ENCODE measurements at regions not wholly inside any gene's neighbourhood (a gene's known extent, or its start where the extent isn't known, plus 50 kb on each side); places are given as distances from the start of the nearest gene placed in this dataset.

DNA sequence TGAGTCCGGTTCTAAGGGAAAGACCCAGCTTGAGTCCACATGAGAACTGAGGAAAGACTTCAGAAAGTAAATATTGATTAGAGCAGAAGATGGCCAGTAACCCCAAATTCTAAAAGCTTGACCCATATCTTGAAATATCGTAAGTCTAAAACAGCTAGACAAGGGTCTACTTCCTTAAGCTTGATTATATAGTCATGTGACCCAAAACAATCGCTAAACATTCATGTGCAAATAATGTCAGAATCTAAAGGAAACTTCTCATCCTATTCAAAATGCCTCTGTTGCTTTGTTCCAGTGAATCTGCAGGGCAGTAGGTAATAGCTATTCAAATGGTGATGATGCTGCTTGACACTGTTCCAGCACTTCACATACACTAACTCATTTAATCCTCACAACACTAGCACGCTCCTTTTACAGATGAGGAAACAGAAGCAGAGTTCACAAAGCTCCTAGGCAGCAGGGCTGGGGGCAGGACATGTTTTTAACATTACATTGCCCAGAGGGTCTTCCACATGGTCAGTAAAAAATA lies 52.6 kb downstream of the TCF20 start:
- H3K27me3 Mint-ChIP-seq (ENCODE audit: low read depth), result no peaks in the 10 kb centered on the region
- H3K9me3 Mint-ChIP-seq, result no peaks in the 10 kb centered on the region
- H3K4me3 Mint-ChIP-seq, result no peak overlapping the region
- peaks cover 19% of the 10 kb centered on the region for H3K36me3 Mint-ChIP-seq (ENCODE audit: low read depth)
- peaks cover 27% of the 10 kb centered on the region for H3K4me1 Mint-ChIP-seq (ENCODE audit: low read depth)
- H3K27ac Mint-ChIP-seq, result peak overlapping the region; percentile 78
- no peak for DNase-seq (ENCODE audit: low spot score)

DNA sequence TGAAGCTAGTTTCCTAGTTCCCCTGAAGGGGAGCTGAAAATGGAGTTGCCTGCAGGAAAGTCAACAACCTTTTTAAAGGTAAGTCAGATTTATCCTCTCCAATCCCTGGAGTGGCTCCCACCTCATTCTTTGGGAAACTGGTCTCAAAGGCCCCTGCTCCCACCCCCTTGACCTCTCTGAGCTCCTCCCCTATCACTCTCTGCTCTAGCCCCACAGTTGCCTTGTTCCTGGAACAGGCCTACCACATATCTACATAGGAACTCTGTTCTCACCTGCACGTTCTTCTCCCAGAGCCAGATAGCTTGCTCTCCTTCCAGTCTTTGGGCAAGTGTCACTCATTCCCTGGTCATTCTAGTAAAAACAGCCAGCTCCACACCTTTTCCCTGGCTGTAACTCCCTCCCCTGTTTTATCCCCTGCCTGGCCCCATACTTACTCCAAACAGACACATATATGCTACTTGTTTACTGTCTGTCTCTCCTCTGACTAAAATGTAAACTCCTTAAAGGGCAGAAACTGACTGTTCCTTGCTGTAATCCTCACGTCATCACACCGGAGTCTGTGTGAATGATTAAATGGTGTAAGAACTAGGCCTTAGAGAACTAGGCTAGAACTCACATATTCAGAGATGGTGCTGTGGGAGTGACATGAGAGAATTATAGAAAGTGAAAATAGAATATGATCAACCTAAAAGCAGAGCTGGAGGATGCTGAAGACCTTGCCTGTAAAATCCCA lies 53.3 kb downstream of the TCF20 start:
- Mint-ChIP-seq H3K9me3 (no peaks in the 10 kb centered on the region), H3K27me3 (ENCODE audit: low read depth) (no peaks in the 10 kb centered on the region), H3K4me3 (peak overlapping the region; percentile 40), H3K36me3 (ENCODE audit: low read depth) (peaks cover 19% of the 10 kb centered on the region), H3K27ac (peak overlapping the region; percentile 78), H3K4me1 (ENCODE audit: low read depth) (peaks cover 21% of the 10 kb centered on the region)
- DNase-seq (ENCODE audit: low spot score), result peak; percentile 29

- Mint-ChIP-seq H3K9me3 (no peaks in the 10 kb centered on the region), H3K27ac (no peak overlapping the region), H3K4me3 (no peak overlapping the region), H3K27me3 (ENCODE audit: low read depth) (no peaks in the 10 kb centered on the region), H3K4me1 (ENCODE audit: low read depth) (peaks cover 19% of the 10 kb centered on the region), H3K36me3 (ENCODE audit: low read depth) (peaks cover 36% of the 10 kb centered on the region)
- no peak for DNase-seq (ENCODE audit: low spot score)
Measured at GRCh38 chr22:42214633-42215415, 55.6 kb downstream of the TCF20 start.

GRCh38 chr22:42208362-42208761 lies 62.1 kb downstream of the TCF20 start:
- Mint-ChIP-seq H3K4me1 (ENCODE audit: low read depth) (peaks cover 30% of the 10 kb centered on the region), H3K36me3 (ENCODE audit: low read depth) (peaks cover 52% of the 10 kb centered on the region), H3K4me3 (peak overlapping the region; percentile 8), H3K27ac (peak overlapping the region; percentile 62), H3K9me3 (no peaks in the 10 kb centered on the region), H3K27me3 (ENCODE audit: low read depth) (no peaks in the 10 kb centered on the region)
- no peak for DNase-seq (ENCODE audit: low spot score)

GRCh38 chr22:42207918-42208317 lies 62.5 kb downstream of the TCF20 start:
- Mint-ChIP-seq H3K36me3 (ENCODE audit: low read depth) (peaks cover 55% of the 10 kb centered on the region), H3K27me3 (ENCODE audit: low read depth) (no peaks in the 10 kb centered on the region), H3K27ac (peak overlapping the region; percentile 22), H3K4me1 (ENCODE audit: low read depth) (peaks cover 34% of the 10 kb centered on the region), H3K9me3 (no peaks in the 10 kb centered on the region), H3K4me3 (peak overlapping the region; percentile 8)
- no peak for DNase-seq (ENCODE audit: low spot score)

- Mint-ChIP-seq H3K4me3 (peak overlapping the region; percentile 44), H3K27me3 (ENCODE audit: low read depth) (no peaks in the 10 kb centered on the region), H3K4me1 (ENCODE audit: low read depth) (peaks cover 42% of the 10 kb centered on the region), H3K36me3 (ENCODE audit: low read depth) (peaks cover 51% of the 10 kb centered on the region), H3K9me3 (peaks cover 4% of the 10 kb centered on the region), H3K27ac (peak overlapping the region; percentile 88)
- no peak for DNase-seq (ENCODE audit: low spot score)
Measured at GRCh38 chr22:42203609-42204008, 66.8 kb downstream of the TCF20 start.

GRCh38 chr22:42202669-42203068 lies 67.8 kb downstream of the TCF20 start:
- Mint-ChIP-seq H3K4me3 (peak overlapping the region; percentile 84), H3K9me3 (peaks cover 4% of the 10 kb centered on the region), H3K4me1 (ENCODE audit: low read depth) (peaks cover 37% of the 10 kb centered on the region), H3K36me3 (ENCODE audit: low read depth) (peaks cover 44% of the 10 kb centered on the region), H3K27ac (peak overlapping the region; percentile 88), H3K27me3 (ENCODE audit: low read depth) (no peaks in the 10 kb centered on the region)
- DNase-seq (ENCODE audit: low spot score), result peak; percentile 47

- peaks cover 43% of the 10 kb centered on the region for H3K36me3 Mint-ChIP-seq (ENCODE audit: low read depth)
- peaks cover 4% of the 10 kb centered on the region for H3K9me3 Mint-ChIP-seq
- peak overlapping the region; percentile 88 for H3K27ac Mint-ChIP-seq
- DNase-seq (ENCODE audit: low spot score), result no peak
- peak overlapping the region; percentile 84 for H3K4me3 Mint-ChIP-seq
- no peaks in the 10 kb centered on the region for H3K27me3 Mint-ChIP-seq (ENCODE audit: low read depth)
- H3K4me1 Mint-ChIP-seq (ENCODE audit: low read depth), result peaks cover 36% of the 10 kb centered on the region
Measured at GRCh38 chr22:42202048-42202447, 68.4 kb downstream of the TCF20 start.

- H3K27ac Mint-ChIP-seq, result no peak overlapping the region
- H3K36me3 Mint-ChIP-seq (ENCODE audit: low read depth), result peaks cover 33% of the 10 kb centered on the region
- no peak for DNase-seq (ENCODE audit: low spot score)
Measured at GRCh38 chr22:42199025-42199424, 68.4 kb upstream of the CYP2D6 start.

DNA sequence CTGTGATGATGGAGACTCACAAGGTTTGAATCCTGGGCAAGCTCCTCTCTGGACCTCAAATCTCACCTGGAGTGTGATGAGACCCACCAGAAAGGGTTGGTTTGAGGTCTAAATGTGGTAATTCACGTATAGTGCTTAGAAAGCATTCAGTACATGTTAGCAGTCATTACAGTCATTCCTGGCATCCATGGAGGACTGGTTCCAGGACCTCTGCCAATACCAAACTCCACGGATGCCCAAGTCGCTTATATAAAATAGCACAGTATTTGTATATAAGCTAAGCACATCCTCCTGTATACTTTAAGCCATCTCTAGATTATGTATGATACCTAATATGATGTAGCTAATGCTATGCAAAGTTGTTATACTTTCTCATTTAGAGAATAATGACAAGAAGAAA lies 67.6 kb upstream of the CYP2D6 start:
- Mint-ChIP-seq H3K36me3 (ENCODE audit: low read depth) (peaks cover 28% of the 10 kb centered on the region), H3K4me1 (ENCODE audit: low read depth) (peaks cover 39% of the 10 kb centered on the region), H3K27ac (no peak overlapping the region), H3K4me3 (no peak overlapping the region), H3K9me3 (peaks cover 4% of the 10 kb centered on the region), H3K27me3 (ENCODE audit: low read depth) (no peaks in the 10 kb centered on the region)
- DNase-seq (ENCODE audit: low spot score), result no peak

More at GRCh38 chr22:42199025-42199424, 68.4 kb upstream of the CYP2D6 start:
- Mint-ChIP-seq H3K4me3 (no peak overlapping the region), H3K27me3 (ENCODE audit: low read depth) (no peaks in the 10 kb centered on the region), H3K4me1 (ENCODE audit: low read depth) (peaks cover 42% of the 10 kb centered on the region), H3K9me3 (peaks cover 4% of the 10 kb centered on the region)

DNA sequence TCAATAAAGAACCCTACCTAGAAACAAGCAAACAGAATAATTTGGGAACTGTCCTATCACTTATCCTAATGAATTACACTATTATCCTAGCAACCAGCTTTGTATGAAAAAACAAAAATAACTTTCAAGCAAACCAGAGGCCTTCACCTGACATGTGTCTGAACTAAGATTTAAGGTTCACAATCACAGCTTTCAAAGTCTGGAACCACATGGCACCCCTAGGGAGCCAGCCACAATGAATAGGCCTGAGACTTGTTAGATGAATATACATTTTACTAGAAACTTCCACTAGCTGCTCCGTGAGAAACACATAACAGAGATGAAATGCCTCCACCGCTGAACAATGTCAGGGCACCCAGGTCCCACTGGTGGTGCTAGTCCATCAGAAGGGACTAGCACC lies 65.8 kb upstream of the CYP2D6 start:
- no peak for DNase-seq (ENCODE audit: low spot score)
- Mint-ChIP-seq H3K36me3 (ENCODE audit: low read depth) (peaks cover 17% of the 10 kb centered on the region), H3K27ac (no peak overlapping the region), H3K4me1 (ENCODE audit: low read depth) (peaks cover 30% of the 10 kb centered on the region), H3K27me3 (ENCODE audit: low read depth) (no peaks in the 10 kb centered on the region), H3K4me3 (no peak overlapping the region), H3K9me3 (peaks cover 4% of the 10 kb centered on the region)

DNA sequence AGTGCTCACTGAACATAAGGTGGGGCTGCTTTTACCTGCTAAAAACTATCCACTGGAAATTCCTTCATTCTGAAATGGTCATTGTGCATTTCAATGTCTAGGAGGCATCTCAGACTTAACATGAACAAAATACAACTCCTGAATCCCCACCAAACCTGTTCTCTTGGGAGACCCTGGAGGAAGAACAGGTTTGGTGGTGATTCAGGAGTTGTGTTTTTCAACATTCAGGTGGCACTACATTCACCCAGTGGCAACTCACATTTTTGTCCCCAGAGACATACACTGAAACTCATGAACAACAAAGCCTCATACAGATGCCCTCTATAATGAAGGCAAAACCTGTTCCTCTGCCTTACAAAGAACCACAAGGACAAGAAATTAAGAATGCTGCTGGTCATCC lies 64.3 kb upstream of the CYP2D6 start:
- no peaks in the 10 kb centered on the region for H3K9me3 Mint-ChIP-seq
- peaks cover 4% of the 10 kb centered on the region for H3K36me3 Mint-ChIP-seq (ENCODE audit: low read depth)
- no peak overlapping the region for H3K27ac Mint-ChIP-seq
- no peak for DNase-seq (ENCODE audit: low spot score)
- H3K4me1 Mint-ChIP-seq (ENCODE audit: low read depth), result peaks cover 25% of the 10 kb centered on the region
- no peak overlapping the region for H3K4me3 Mint-ChIP-seq
- no peaks in the 10 kb centered on the region for H3K27me3 Mint-ChIP-seq (ENCODE audit: low read depth)

DNA sequence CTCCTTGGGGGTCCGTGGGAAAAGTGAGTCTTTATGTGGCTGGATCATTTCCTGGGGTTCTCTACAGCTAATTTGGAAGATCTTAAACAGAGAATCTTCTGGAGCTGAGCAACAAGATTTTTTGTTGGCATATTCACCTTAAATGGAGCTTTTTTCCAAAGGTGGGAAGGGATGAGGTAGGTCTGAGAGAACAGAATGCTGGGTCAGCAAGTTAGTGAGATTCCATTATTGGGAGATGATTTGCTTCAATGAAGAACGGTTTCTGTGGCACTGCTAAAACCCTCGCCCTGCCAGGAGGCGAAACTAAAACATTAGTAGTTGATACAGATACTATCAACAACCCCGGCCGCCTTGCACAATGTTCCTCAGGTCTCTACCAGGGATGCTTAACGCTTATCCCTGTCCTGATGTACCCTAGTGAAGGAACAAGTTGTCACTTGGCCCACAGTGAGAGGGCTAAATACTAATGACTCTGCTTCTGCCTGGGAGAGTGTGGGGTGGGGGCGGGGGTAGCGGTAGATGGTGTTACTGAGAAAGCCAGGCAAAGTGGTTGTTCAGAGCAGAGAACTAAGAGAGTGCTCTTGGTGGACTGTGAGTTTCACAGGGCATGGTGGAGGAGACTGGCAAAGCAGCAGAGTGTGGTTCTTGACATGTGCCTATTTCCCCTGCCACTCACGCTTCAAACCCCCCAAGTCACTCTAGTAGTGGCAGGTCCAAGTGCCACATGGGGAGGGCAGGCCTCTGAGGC lies 63.7 kb upstream of the CYP2D6 start:
- Mint-ChIP-seq H3K4me3 (no peak overlapping the region), H3K27me3 (ENCODE audit: low read depth) (no peaks in the 10 kb centered on the region), H3K36me3 (ENCODE audit: low read depth) (peaks cover 2% of the 10 kb centered on the region), H3K4me1 (ENCODE audit: low read depth) (peaks cover 25% of the 10 kb centered on the region), H3K9me3 (no peaks in the 10 kb centered on the region), H3K27ac (no peak overlapping the region)
- DNase-seq (ENCODE audit: low spot score), result no peak

GRCh38 chr22:42192547-42192946 lies 61.9 kb upstream of the CYP2D6 start:
- Mint-ChIP-seq H3K4me3 (no peak overlapping the region), H3K27me3 (ENCODE audit: low read depth) (no peaks in the 10 kb centered on the region), H3K4me1 (ENCODE audit: low read depth) (peaks cover 29% of the 10 kb centered on the region), H3K27ac (no peak overlapping the region), H3K9me3 (no peaks in the 10 kb centered on the region), H3K36me3 (ENCODE audit: low read depth) (peaks cover 3% of the 10 kb centered on the region)
- DNase-seq (ENCODE audit: low spot score), result no peak

Measured in T-helper 2 cell treated with Interferon-gamma antibody and Interleukin-4, amounts not matched to agents 5 μg/mL and 100 μg/mL, for 36 hours (primary cell).